Neural cell (in vitro differentiated cells): ENCODE measurements at regions not wholly inside any gene's neighbourhood (a gene's known extent, or its start where the extent isn't known, plus 50 kb on each side); places are given as distances from the start of the nearest gene placed in this dataset.
A peak's percentile ranks its signal among the peaks of the same experiment; 100 is the strongest.

Experiments
- H2AFZ ChIP-seq: fragments of 200-600, 300-800 bp; sonication (generic), shearing (Covaris generic); 2 replicates; pipeline ENCODE4 v1.6.0; 2014; ENCODE audit warnings: low read depth, mild to moderate bottlenecking, antibody characterized with exemption, low read length, moderate library complexity
- H3F3A ChIP-seq: fragments of 200-600 bp; shearing (Covaris generic); 2 replicates; pipeline ENCODE4 v1.6.1; 2016; ENCODE audit warnings: mild to moderate bottlenecking, moderate library complexity, mixed read lengths, antibody characterized with exemption, low read length; ENCODE audit not compliant: insufficient read depth, poor library complexity, severe bottlenecking
- H3K27ac ChIP-seq: fragments of 200-600, 300-800 bp; sonication (generic), shearing (Covaris generic); 2 replicates; pipeline ENCODE4 v1.5.1; 2014; ENCODE audit warnings: mild to moderate bottlenecking, low read length, moderate library complexity
- H3K27me3 ChIP-seq: fragments of 300-800, 200-600 bp; sonication (generic), shearing (Covaris generic); 2 replicates; pipeline ENCODE4 v1.6.0; 2014; ENCODE audit warnings: mild to moderate bottlenecking, low read depth, low read length, moderate library complexity; ENCODE audit not compliant: insufficient read depth
- H3K36me3 ChIP-seq: fragments of 300-800, 200-600 bp; sonication (generic), shearing (Covaris generic); 2 replicates; pipeline ENCODE4 v1.5.1; 2014; ENCODE audit warnings: mild to moderate bottlenecking, antibody characterized with exemption, low read length, moderate library complexity; ENCODE audit not compliant: insufficient read depth
- H3K4me2 ChIP-seq: fragments of 300-800, 200-600 bp; sonication (generic), shearing (Covaris generic); 2 replicates; pipeline ENCODE4 v1.6.0; 2014; ENCODE audit warnings: mild to moderate bottlenecking, low read length
- H3K4me3 ChIP-seq: fragments of 300-800, 200-600 bp; sonication (generic), shearing (Covaris generic); 2 replicates; pipeline ENCODE4 v1.5.1; 2014; ENCODE audit warnings: mild to moderate bottlenecking, low read length, moderate library complexity
- H3K79me2 ChIP-seq: fragments of 200-600 bp; shearing (Covaris generic); replicated peaks from 2 replicates; pipeline ENCODE4 v1.6.0; 2014; ENCODE audit warnings: mild to moderate bottlenecking, low read length, moderate library complexity; ENCODE audit not compliant: insufficient read depth
- H3K9ac ChIP-seq: fragments of 300-800, 200-600 bp; sonication (generic), shearing (Covaris generic); 2 replicates; pipeline ENCODE4 v1.6.1; 2016; ENCODE audit warnings: mild to moderate bottlenecking, low read length, mixed read lengths
- H3K9me2 ChIP-seq: fragments of 200-600 bp; shearing (Covaris generic); 2 replicates; pipeline ENCODE4 v1.6.1; 2016; ENCODE audit warnings: mild to moderate bottlenecking, low read length, mixed read lengths; ENCODE audit not compliant: insufficient read depth
- H3K9me3 ChIP-seq: fragments of 200-600, 300-800 bp; sonication (generic), shearing (Covaris generic); 2 replicates; pipeline ENCODE4 v1.6.1; 2016; ENCODE audit warnings: mild to moderate bottlenecking, mixed run types, low read length, moderate library complexity, mixed read lengths
- H4K20me1 ChIP-seq: fragments of 200-600 bp; shearing (Covaris generic); 2 replicates; pipeline ENCODE4 v1.6.1; 2016; ENCODE audit warnings: mild to moderate bottlenecking, mixed run types; ENCODE audit not compliant: insufficient read depth
- EP300 ChIP-seq: fragments of 450-650 bp; conservative IDR thresholded peaks from 2 replicates; pipeline ENCODE4 v1.6.1; 2014; ENCODE audit warnings: antibody characterized with exemption, mild to moderate bottlenecking, moderate library complexity; ENCODE audit not compliant: poor library complexity, severe bottlenecking
- EZH2 ChIP-seq: fragments of 200-600, 300-800 bp; shearing (Covaris generic), sonication (generic); IDR thresholded peaks from 2 replicates; pipeline ENCODE4 v1.6.1; 2014; ENCODE audit warnings: antibody characterized with exemption, low read length, borderline replicate concordance, mild to moderate bottlenecking; ENCODE audit not compliant: insufficient read depth, poor library complexity, severe bottlenecking
- MXI1 ChIP-seq: fragments of 450-650 bp; conservative IDR thresholded peaks from 2 replicates; pipeline ENCODE4 v1.6.1; 2014; ENCODE audit warnings: antibody characterized with exemption, mild to moderate bottlenecking; ENCODE audit not compliant: poor library complexity, severe bottlenecking
- POLR2AphosphoS5 ChIP-seq: IDR thresholded peaks from 2 replicates; pipeline ENCODE4 v1.6.1; 2012
- RAD21 ChIP-seq: fragments of 450-650 bp; conservative IDR thresholded peaks from 2 replicates; pipeline ENCODE4 v1.6.1; 2014; ENCODE audit warnings: antibody characterized with exemption, mild to moderate bottlenecking, moderate library complexity
- SMC3 ChIP-seq: fragments of 450-650 bp; conservative IDR thresholded peaks from 2 replicates; pipeline ENCODE4 v1.6.1; 2014; ENCODE audit warnings: antibody characterized with exemption, mild to moderate bottlenecking, moderate library complexity; ENCODE audit not compliant: poor library complexity
- TAF1 ChIP-seq: IDR thresholded peaks from 2 replicates; pipeline ENCODE4 v1.6.1; 2012; ENCODE audit warnings: low read depth
- TF ChIP-seq, protein P1 (sequence below): IDR thresholded peaks from 2 replicates; pipeline ENCODE4 v1.6.1; 2012; ENCODE audit warnings: borderline replicate concordance
- TF ChIP-seq, protein P2 (sequence below): fragments of 450-650 bp; IDR thresholded peaks from 2 replicates; pipeline ENCODE4 v1.5.1; 2014; ENCODE audit warnings: antibody characterized with exemption, mild to moderate bottlenecking, moderate library complexity; ENCODE audit not compliant: poor library complexity, severe bottlenecking

DNA sequence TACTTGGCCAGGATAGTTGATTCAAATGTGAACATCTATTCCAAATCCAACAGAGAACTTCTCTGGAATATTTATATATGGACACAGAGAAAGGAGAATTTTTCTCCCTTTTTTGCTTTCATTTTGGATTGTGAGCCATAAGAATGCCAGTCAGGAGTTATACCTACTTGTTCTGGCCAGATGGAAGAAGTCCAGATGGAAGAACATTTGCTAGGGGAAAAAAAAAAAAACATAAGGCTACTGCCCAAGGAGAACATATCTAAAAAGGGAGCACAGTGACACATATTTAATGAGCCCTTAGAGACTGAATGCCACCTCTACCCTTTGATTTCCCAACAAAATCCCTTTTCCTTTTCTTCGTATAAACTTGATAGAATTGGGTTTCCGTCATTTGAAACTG lies 61.7 kb upstream of the PPP2R2B start:
- Histone ChIP-seq H4K20me1 (no peaks in the 10 kb centered on the region), H3F3A (no peaks in the 10 kb centered on the region), H3K4me3 (no peak overlapping the region), H3K9me3 (no peaks in the 10 kb centered on the region), H3K36me3 (no peaks in the 10 kb centered on the region), H3K27ac (no peak overlapping the region), H2AFZ (no peak overlapping the region), H3K4me2 (no peak overlapping the region), H3K79me2 (no peaks in the 10 kb centered on the region), H3K9ac (no peak overlapping the region), H3K9me2 (no peaks in the 10 kb centered on the region), H3K27me3 (no peaks in the 10 kb centered on the region)
- TF ChIP-seq, protein P1, sequence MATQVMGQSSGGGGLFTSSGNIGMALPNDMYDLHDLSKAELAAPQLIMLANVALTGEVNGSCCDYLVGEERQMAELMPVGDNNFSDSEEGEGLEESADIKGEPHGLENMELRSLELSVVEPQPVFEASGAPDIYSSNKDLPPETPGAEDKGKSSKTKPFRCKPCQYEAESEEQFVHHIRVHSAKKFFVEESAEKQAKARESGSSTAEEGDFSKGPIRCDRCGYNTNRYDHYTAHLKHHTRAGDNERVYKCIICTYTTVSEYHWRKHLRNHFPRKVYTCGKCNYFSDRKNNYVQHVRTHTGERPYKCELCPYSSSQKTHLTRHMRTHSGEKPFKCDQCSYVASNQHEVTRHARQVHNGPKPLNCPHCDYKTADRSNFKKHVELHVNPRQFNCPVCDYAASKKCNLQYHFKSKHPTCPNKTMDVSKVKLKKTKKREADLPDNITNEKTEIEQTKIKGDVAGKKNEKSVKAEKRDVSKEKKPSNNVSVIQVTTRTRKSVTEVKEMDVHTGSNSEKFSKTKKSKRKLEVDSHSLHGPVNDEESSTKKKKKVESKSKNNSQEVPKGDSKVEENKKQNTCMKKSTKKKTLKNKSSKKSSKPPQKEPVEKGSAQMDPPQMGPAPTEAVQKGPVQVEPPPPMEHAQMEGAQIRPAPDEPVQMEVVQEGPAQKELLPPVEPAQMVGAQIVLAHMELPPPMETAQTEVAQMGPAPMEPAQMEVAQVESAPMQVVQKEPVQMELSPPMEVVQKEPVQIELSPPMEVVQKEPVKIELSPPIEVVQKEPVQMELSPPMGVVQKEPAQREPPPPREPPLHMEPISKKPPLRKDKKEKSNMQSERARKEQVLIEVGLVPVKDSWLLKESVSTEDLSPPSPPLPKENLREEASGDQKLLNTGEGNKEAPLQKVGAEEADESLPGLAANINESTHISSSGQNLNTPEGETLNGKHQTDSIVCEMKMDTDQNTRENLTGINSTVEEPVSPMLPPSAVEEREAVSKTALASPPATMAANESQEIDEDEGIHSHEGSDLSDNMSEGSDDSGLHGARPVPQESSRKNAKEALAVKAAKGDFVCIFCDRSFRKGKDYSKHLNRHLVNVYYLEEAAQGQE: no peak
- no peak for TF ChIP-seq TAF1
- no peak for TF ChIP-seq RAD21
- no peak for TF ChIP-seq EP300
- no peak for TF ChIP-seq EZH2
- TF ChIP-seq SMC3: no peak
- TF ChIP-seq, protein P2, sequence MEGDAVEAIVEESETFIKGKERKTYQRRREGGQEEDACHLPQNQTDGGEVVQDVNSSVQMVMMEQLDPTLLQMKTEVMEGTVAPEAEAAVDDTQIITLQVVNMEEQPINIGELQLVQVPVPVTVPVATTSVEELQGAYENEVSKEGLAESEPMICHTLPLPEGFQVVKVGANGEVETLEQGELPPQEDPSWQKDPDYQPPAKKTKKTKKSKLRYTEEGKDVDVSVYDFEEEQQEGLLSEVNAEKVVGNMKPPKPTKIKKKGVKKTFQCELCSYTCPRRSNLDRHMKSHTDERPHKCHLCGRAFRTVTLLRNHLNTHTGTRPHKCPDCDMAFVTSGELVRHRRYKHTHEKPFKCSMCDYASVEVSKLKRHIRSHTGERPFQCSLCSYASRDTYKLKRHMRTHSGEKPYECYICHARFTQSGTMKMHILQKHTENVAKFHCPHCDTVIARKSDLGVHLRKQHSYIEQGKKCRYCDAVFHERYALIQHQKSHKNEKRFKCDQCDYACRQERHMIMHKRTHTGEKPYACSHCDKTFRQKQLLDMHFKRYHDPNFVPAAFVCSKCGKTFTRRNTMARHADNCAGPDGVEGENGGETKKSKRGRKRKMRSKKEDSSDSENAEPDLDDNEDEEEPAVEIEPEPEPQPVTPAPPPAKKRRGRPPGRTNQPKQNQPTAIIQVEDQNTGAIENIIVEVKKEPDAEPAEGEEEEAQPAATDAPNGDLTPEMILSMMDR: no peak
- no peak for TF ChIP-seq MXI1
- TF ChIP-seq POLR2AphosphoS5: no peak

DNA sequence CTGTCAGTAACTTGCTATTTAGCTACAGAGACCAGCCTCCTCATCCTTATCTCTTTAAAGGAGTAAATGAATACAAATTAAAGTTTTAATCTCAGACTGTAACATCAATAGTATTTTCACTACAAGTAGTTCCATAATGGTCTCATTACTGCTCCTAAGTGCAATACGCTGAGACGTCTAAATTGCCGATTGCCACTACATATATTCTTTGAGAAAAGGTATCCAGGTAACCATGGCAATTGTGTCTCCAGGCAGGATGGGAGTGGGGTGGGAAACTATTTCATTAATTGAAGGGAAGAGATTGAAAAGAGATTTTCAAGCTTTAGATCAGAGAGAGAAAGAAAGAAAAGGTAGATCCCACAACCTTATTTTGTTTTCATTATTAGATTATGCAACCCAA lies 65.5 kb upstream of the PPP2R2B start:
- Histone ChIP-seq H3K27me3 (no peaks in the 10 kb centered on the region), H3F3A (no peaks in the 10 kb centered on the region), H3K9ac (peak overlapping the region; percentile 29), H4K20me1 (no peaks in the 10 kb centered on the region), H2AFZ (no peak overlapping the region), H3K27ac (peak overlapping the region; percentile 85), H3K9me2 (no peaks in the 10 kb centered on the region), H3K36me3 (no peaks in the 10 kb centered on the region), H3K4me3 (peak overlapping the region; percentile 41), H3K9me3 (no peaks in the 10 kb centered on the region), H3K79me2 (no peaks in the 10 kb centered on the region), H3K4me2 (peak overlapping the region; percentile 43)
- TF ChIP-seq MXI1: no peak
- TF ChIP-seq EZH2: no peak
- TF ChIP-seq EP300: peak; percentile 72
- TF ChIP-seq, protein P2: peak; percentile 9
- TF ChIP-seq POLR2AphosphoS5: peak; percentile 48
- TF ChIP-seq, protein P1: peak; percentile 31
